H9 (cell line): ENCODE measurements at regions not wholly inside any gene's neighbourhood (a gene's known extent, or its start where the extent isn't known, plus 50 kb on each side); places are given as distances from the start of the nearest gene placed in this dataset.

Experiments
- DNase-seq: peaks from one replicate; pipeline ENCODE4 v3.0.0-alpha.2; 2017
- H2AFZ ChIP-seq: one replicate; pipeline ENCODE4 v1.6.1; 2013; ENCODE audit warnings: mild to moderate bottlenecking, low read length, control low read depth, moderate library complexity
- H2AK5ac ChIP-seq: 2 replicates; pipeline ENCODE4 v1.6.1; 2013; ENCODE audit warnings: low read length, control low read depth, mixed read lengths; ENCODE audit not compliant: insufficient read length
- H2BK120ac ChIP-seq: one replicate; pipeline ENCODE4 v1.6.1; 2013; ENCODE audit warnings: low read depth, mild to moderate bottlenecking, low read length, control low read depth, inconsistent platforms; ENCODE audit not compliant: poor library complexity, severe bottlenecking
- H2BK12ac ChIP-seq: 2 replicates; pipeline ENCODE4 v1.6.1; 2013; ENCODE audit warnings: low read length, control low read depth, mixed read lengths, low read depth; ENCODE audit not compliant: insufficient read length
- H2BK15ac ChIP-seq: 2 replicates; pipeline ENCODE4 v1.6.1; 2013; ENCODE audit warnings: low read depth, low read length, control low read depth
- H2BK20ac ChIP-seq: one replicate; pipeline ENCODE4 v1.6.1; 2013; ENCODE audit warnings: low read depth, mild to moderate bottlenecking, low read length, control low read depth, inconsistent platforms; ENCODE audit not compliant: poor library complexity, severe bottlenecking
- H2BK5ac ChIP-seq: 2 replicates; pipeline ENCODE4 v1.6.1; 2013; ENCODE audit warnings: low read length, control low read depth, mixed read lengths; ENCODE audit not compliant: insufficient read length
- H3K14ac ChIP-seq: 2 replicates; pipeline ENCODE4 v1.6.1; 2013; ENCODE audit warnings: low read length, control low read depth; ENCODE audit not compliant: insufficient read depth
- H3K18ac ChIP-seq: 2 replicates; pipeline ENCODE4 v1.6.1; 2013; ENCODE audit warnings: low read depth, mild to moderate bottlenecking, mixed read lengths, low read length, control low read depth; ENCODE audit not compliant: insufficient read length
- H3K23ac ChIP-seq: 2 replicates; pipeline ENCODE4 v1.6.1; 2013; ENCODE audit warnings: low read length, control low read depth, mixed read lengths, low read depth; ENCODE audit not compliant: insufficient read length
- H3K23me2 ChIP-seq: 2 replicates; pipeline ENCODE4 v1.6.1; 2013; ENCODE audit warnings: low read depth, mild to moderate bottlenecking, mixed read lengths, low read length, control low read depth; ENCODE audit not compliant: insufficient read length, poor library complexity, severe bottlenecking
- H3K27ac ChIP-seq: 2 replicates; pipeline ENCODE4 v1.5.1; 2013; ENCODE audit warnings: low read length, control low read depth, mixed read lengths, low read depth; ENCODE audit not compliant: insufficient read length
- H3K27me3 ChIP-seq: 2 replicates; pipeline ENCODE4 v1.6.1; 2013; ENCODE audit warnings: low read length, control low read depth, inconsistent platforms; ENCODE audit not compliant: insufficient read depth
- H3K4ac ChIP-seq: 2 replicates; pipeline ENCODE4 v1.6.1; 2013; ENCODE audit warnings: low read depth, mild to moderate bottlenecking, control low read depth, inconsistent platforms, low read length, moderate library complexity
- H3K4me1 ChIP-seq: 2 replicates; pipeline ENCODE4 v1.6.1; 2013; ENCODE audit warnings: low read length, control low read depth, inconsistent platforms; ENCODE audit not compliant: insufficient read depth
- H3K4me2 ChIP-seq: 2 replicates; pipeline ENCODE4 v1.6.1; 2013; ENCODE audit warnings: low read length, control low read depth, mixed read lengths; ENCODE audit not compliant: insufficient read length, insufficient read depth
- H3K56ac ChIP-seq: 2 replicates; pipeline ENCODE4 v1.6.1; 2013; ENCODE audit warnings: low read depth, mild to moderate bottlenecking, mixed read lengths, low read length, control low read depth; ENCODE audit not compliant: insufficient read length
- H3K79me1 ChIP-seq: 2 replicates; pipeline ENCODE4 v1.6.1; 2013; ENCODE audit warnings: low read depth, mild to moderate bottlenecking, moderate library complexity, low read length, control low read depth, inconsistent platforms; ENCODE audit not compliant: insufficient read depth, poor library complexity, severe bottlenecking
- H3K79me2 ChIP-seq: 2 replicates; pipeline ENCODE4 v1.6.1; 2013; ENCODE audit warnings: low read length, control low read depth, inconsistent platforms; ENCODE audit not compliant: insufficient read depth
- H3K9ac ChIP-seq: 2 replicates; pipeline ENCODE4 v1.6.1; 2013; ENCODE audit warnings: low read length, control low read depth, mixed read lengths; ENCODE audit not compliant: insufficient read length; ENCODE audit errors: extremely low read depth
- H3K9me3 ChIP-seq: one replicate; pipeline ENCODE4 v1.6.1; 2013; ENCODE audit warnings: low read depth, low read length, inconsistent platforms; ENCODE audit not compliant: control insufficient read depth
- H3T11ph ChIP-seq: one replicate; pipeline ENCODE4 v1.6.1; 2013; ENCODE audit warnings: mild to moderate bottlenecking, low read length, control low read depth, inconsistent platforms
- H4K20me1 ChIP-seq: one replicate; pipeline ENCODE4 v1.6.1; 2013; ENCODE audit not compliant: control insufficient read depth, insufficient read length, insufficient read depth
- H4K5ac ChIP-seq: 2 replicates; pipeline ENCODE4 v1.6.1; 2013; ENCODE audit warnings: low read depth, mild to moderate bottlenecking, mixed read lengths, low read length, control low read depth; ENCODE audit not compliant: insufficient read length
- H4K8ac ChIP-seq: replicated peaks from 2 replicates; pipeline ENCODE4 v1.6.1; 2013; ENCODE audit warnings: low read length, control low read depth, mixed read lengths, low read depth; ENCODE audit not compliant: insufficient read length
- H4K91ac ChIP-seq: 2 replicates; pipeline ENCODE4 v1.6.1; 2013; ENCODE audit warnings: low read depth, mild to moderate bottlenecking, moderate library complexity, mixed read lengths, low read length, control low read depth; ENCODE audit not compliant: insufficient read length
- H3K27ac Mint-ChIP-seq, 3 experiments: 2 replicates in 2 of 3; 3 replicates in 1 of 3; pipeline ENCODE4 v1.8.0; 2020 to 2021; ENCODE audit warnings: mixed read lengths in 3 of 3, mild to moderate bottlenecking in 1 of 3, moderate library complexity in 1 of 3
- H3K27me3 Mint-ChIP-seq: 2 replicates; pipeline ENCODE4 v1.8.0; 2021; ENCODE audit warnings: low read depth, mild to moderate bottlenecking, moderate library complexity, mixed read lengths
- H3K36me3 Mint-ChIP-seq, 3 experiments: 2 replicates in 2 of 3; 3 replicates in 1 of 3; pipeline ENCODE4 v1.8.0; 2020 to 2021; ENCODE audit warnings: low read depth in 3 of 3, mixed read lengths in 3 of 3; ENCODE audit not compliant: insufficient read depth in 1 of 3
- H3K4me1 Mint-ChIP-seq, 2 experiments: 2 replicates each; pipeline ENCODE4 v1.8.0; 2020; ENCODE audit warnings: mixed read lengths in 2 of 2
- H3K4me3 Mint-ChIP-seq, 2 experiments: 2 replicates in 1 of 2; 3 replicates in 1 of 2; pipeline ENCODE4 v1.8.0; 2020 to 2021; ENCODE audit warnings: mild to moderate bottlenecking in 2 of 2, mixed read lengths in 2 of 2, moderate library complexity in 1 of 2
- H3K9me3 Mint-ChIP-seq, 2 experiments: 2 replicates in 1 of 2; 3 replicates in 1 of 2; pipeline ENCODE4 v1.8.0; 2020; ENCODE audit warnings: mild to moderate bottlenecking in 2 of 2, mixed read lengths in 2 of 2, moderate library complexity in 1 of 2
- WGBS: extraction: QIAGEN DNeasy Blood & Tissue Kit; methylation state at CpG from one replicate; pipeline ENCODE4 v1.1.7; 2013; ENCODE audit warnings: missing lambda C conversion rate, low lambda C conversion rate, mixed read lengths; ENCODE audit not compliant: insufficient read length; ENCODE audit errors: extremely low coverage; 5-methylcytosine and 5-hydroxymethylcytosine counted together
- TF ChIP-seq, protein P1 (sequence below): fragments of 200-600 bp; sonication (generic); conservative IDR thresholded peaks from 3 replicates; pipeline ENCODE4 v1.8.0; 2021; ENCODE audit warnings: antibody characterized with exemption, mild to moderate bottlenecking

DNA sequence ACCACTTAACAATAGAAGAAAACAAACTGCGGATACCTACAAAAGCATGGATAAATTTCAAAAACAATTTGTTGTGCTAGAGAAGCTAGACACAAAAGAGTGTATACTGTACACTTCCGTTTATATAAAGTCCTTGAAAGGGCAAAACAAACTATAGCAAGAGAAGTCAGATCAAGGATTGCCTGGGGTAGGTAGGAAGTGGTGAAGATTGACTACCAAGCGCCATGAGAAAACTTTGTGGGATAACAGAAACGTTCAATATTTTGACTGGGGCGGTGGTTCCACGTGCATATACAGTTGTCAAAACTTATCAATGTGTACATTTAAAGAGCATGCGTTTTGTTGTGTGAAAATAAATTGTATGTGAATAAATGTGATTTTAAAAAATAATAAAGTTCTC is 55.6 kb upstream of the CCL2 start:
- Mint-ChIP-seq H3K27ac (no peak overlapping the region), H3K36me3 (0 out of 7 replicates have a peak, but pooled peaks cover 0 to 4% (median 0%) of the 10 kb centered on the region in 3 experiments), H3K4me1 (peaks cover 2% of the 10 kb centered on the region in 2 experiments; a peak in 3 of 4 replicates), H3K27me3 (peaks cover 15% of the 10 kb centered on the region), H3K9me3 (peaks cover 0 to 11% of the 10 kb centered on the region in 2 experiments; a peak in 4 of 5 replicates), H3K4me3 (no peak overlapping the region)
- TF ChIP-seq, protein P1, sequence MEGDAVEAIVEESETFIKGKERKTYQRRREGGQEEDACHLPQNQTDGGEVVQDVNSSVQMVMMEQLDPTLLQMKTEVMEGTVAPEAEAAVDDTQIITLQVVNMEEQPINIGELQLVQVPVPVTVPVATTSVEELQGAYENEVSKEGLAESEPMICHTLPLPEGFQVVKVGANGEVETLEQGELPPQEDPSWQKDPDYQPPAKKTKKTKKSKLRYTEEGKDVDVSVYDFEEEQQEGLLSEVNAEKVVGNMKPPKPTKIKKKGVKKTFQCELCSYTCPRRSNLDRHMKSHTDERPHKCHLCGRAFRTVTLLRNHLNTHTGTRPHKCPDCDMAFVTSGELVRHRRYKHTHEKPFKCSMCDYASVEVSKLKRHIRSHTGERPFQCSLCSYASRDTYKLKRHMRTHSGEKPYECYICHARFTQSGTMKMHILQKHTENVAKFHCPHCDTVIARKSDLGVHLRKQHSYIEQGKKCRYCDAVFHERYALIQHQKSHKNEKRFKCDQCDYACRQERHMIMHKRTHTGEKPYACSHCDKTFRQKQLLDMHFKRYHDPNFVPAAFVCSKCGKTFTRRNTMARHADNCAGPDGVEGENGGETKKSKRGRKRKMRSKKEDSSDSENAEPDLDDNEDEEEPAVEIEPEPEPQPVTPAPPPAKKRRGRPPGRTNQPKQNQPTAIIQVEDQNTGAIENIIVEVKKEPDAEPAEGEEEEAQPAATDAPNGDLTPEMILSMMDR, result no peak
- Histone ChIP-seq H4K8ac (no peak overlapping the region), H2AFZ (no peak overlapping the region), H3K27me3 (no peaks in the 10 kb centered on the region), H2BK120ac (no peak overlapping the region), H3K4me1 (no peaks in the 10 kb centered on the region), H3K14ac (no peak overlapping the region), H4K91ac (no peak overlapping the region), H3K79me1 (no peaks in the 10 kb centered on the region), H3K18ac (no peak overlapping the region), H3K9me3 (no peaks in the 10 kb centered on the region), H2AK5ac (no peak overlapping the region), H4K20me1 (no peaks in the 10 kb centered on the region), H3K56ac (no peak overlapping the region), H3K4ac (no peak overlapping the region), H3K79me2 (no peaks in the 10 kb centered on the region), H2BK20ac (no peak overlapping the region), H2BK5ac (no peak overlapping the region), H3K4me2 (no peak overlapping the region), H3T11ph (no peak overlapping the region), H3K23ac (no peak overlapping the region), H2BK15ac (no peak overlapping the region), H4K5ac (no peak overlapping the region), H3K23me2 (no peaks in the 10 kb centered on the region), H3K27ac (no peak overlapping the region), H3K9ac (no peak overlapping the region), H2BK12ac (no peak overlapping the region)
- DNase-seq, result no peak
- WGBS, result no CpG with 5 or more reads among the region's 7 CpGs
